GF-D8 (cell line): ENCODE measurements at regions not wholly inside any gene's neighbourhood (a gene's known extent, or its start where the extent isn't known, plus 50 kb on each side); places are given as distances from the start of the nearest gene placed in this dataset.
"Not testable (repeated sequence)": the region's sequence is repeated elsewhere in the genome, so short reads cannot be mapped to it uniquely, and the experiment has no call there.

Experiments
- DNase-seq: peaks from one replicate; lab custom pipeline; 2025; lab: John Stamatoyannopoulos, UW

GRCh38 chr5:158478139-158478538 is 619.2 kb upstream of the CLINT1 start:
- no peak for DNase-seq

- DNase-seq: no peak
Observed at GRCh38 chr5:158477214-158477613, 618.3 kb upstream of the CLINT1 start.

GRCh38 chr5:158473016-158473635 is 614.2 kb upstream of the CLINT1 start:
- no peak for DNase-seq

- no peak for DNase-seq
Observed at GRCh38 chr5:158471535-158471924, 612.6 kb upstream of the CLINT1 start.

- DNase-seq: no peak
Observed at GRCh38 chr5:158470764-158471534, 612.0 kb upstream of the CLINT1 start.

- DNase-seq: no peak
Observed at GRCh38 chr5:158468444-158468843, 609.5 kb upstream of the CLINT1 start.

- no peak for DNase-seq
Observed at GRCh38 chr5:158466191-158466590, 607.2 kb upstream of the CLINT1 start.

- DNase-seq: no peak
Observed at GRCh38 chr5:158465086-158465972, 606.4 kb upstream of the CLINT1 start.

GRCh38 chr5:158464383-158464782 is 605.4 kb upstream of the CLINT1 start:
- DNase-seq: no peak

- no peak for DNase-seq
Observed at GRCh38 chr5:158463938-158464337, 605.0 kb upstream of the CLINT1 start.

GRCh38 chr5:158463188-158463587 is 604.2 kb upstream of the CLINT1 start:
- no peak for DNase-seq

GRCh38 chr5:158462349-158463114 is 603.6 kb upstream of the CLINT1 start:
- no peak for DNase-seq

GRCh38 chr5:158461240-158461854 is 602.4 kb upstream of the CLINT1 start:
- DNase-seq: no peak

- no peak for DNase-seq
Observed at GRCh38 chr5:158458086-158458485, 599.1 kb upstream of the CLINT1 start.

GRCh38 chr5:158456756-158457155 is 597.8 kb upstream of the CLINT1 start:
- DNase-seq: no peak

GRCh38 chr5:158456241-158456640 is 597.3 kb upstream of the CLINT1 start:
- no peak for DNase-seq

GRCh38 chr5:158451993-158452672 is 593.2 kb upstream of the CLINT1 start:
- DNase-seq: no peak

GRCh38 chr5:158451203-158451992 is 592.5 kb upstream of the CLINT1 start:
- no peak for DNase-seq

- DNase-seq: no peak
Observed at GRCh38 chr5:158450751-158451171, 591.8 kb upstream of the CLINT1 start.

GRCh38 chr5:158446761-158447160 is 587.8 kb upstream of the CLINT1 start:
- DNase-seq: not testable (repeated sequence)
